Muscle of back (tissue), 3 donors: ENCODE measurements at regions not wholly inside any gene's neighbourhood (a gene's known extent, or its start where the extent isn't known, plus 50 kb on each side); places are given as distances from the start of the nearest gene placed in this dataset.

Experiments
- DNase-seq, 3 donors: peaks; one replicate each; pipeline versions ENCODE4 v3.0.0 to v3.0.0-alpha.2; 2013

DNA sequence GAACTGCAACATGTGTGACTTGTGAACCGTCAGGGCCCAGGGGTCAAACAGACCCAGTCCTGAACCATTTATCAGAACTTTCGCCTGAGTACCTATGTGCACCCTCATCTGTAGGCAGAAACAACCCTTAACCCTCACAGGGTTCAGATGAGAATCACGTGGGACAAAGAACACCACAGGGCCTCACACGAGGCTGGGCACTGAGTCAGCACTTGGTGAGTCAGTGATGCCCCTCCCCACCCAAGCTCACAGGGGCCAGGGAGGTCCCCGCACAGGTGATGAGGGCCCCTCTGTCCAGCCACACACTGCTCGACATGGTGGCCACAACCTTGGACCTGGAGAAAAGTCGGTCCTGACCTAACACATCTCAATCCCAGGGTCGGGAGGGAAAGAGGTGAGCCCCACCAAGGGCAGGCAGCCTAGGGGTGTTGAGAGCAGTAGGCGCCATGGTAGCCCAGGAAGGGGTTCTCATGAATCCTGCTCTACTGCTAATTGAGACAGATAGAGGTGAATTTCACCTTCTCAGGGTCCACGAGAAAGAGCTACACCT, 176.4 kb downstream of the SHANK2 start:
- no peak for DNase-seq

DNA sequence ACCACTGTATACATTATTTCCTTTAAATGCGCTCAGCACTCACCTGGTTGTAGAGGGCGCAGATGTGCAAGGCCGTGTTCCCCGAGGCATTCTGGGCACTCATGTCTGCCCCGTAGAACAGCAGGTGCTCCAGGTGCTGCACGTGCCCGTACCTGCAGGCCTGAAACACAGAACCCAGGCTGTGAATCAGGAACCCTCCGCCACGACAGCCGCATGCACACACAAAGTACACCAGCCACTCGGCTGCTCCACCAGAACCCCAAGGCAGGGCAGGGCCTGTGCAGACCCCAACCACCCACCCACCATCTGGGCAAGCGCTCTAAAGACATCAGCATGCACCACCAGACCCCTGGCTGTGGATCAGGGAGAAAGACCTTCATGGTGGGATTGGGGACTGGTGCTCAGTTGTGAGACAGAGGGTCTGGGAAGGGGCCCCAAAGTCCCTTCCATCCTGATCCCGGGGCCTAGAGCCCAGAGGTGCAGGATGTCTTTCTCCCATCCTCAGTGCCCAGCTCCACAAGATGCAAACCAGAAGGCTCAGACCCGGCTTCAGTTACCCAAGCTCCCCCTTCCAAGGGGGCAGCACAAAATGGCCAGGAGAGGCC, 177.2 kb downstream of the SHANK2 start:
- DNase-seq: no peak

- no peak for DNase-seq
Observed at GRCh38 chr11:71071736-71072509, 180.5 kb downstream of the SHANK2 start.

- DNase-seq: peak in 2 of 3 donors; percentile 6 to 36
Observed at GRCh38 chr11:71070490-71071453, 181.6 kb downstream of the SHANK2 start.

GRCh38 chr11:71068963-71069362, 183.4 kb downstream of the SHANK2 start:
- DNase-seq: no peak

DNA sequence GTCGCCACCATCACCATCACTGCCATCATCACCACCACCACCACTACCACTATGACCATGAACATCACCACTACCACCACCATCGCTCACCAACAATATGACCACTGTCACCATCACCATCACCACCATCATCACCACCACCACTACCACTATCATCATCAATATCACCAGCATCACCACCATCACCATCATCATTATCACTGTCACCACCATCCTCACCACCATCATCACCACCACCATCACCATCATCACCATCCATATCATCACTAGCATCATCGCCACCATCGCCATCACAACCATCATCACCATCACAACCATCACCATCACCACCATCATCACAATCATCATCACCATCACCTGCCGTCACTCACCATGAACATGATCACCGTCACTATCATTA, 184.6 kb downstream of the SHANK2 start:
- DNase-seq: no peak

DNA sequence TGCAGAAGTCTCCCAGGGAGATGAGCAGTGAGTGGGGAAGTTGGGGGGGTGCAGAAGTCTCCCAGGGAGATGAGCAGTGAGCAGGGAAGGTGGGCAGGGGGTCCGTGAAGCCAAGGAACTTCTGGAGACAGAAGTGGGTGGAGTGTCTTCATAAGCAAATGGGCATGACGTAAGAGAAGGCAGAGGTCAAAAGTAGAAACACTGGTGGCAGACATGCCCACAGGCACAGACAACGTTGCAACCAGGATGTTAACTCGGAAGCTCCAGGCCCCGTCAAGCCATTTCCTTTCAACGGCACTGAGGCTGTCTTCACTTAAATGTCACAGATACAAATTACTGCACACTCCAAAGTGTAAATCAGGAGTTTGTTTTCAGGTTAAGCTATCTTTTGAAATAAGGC, 186.1 kb downstream of the SHANK2 start:
- DNase-seq: no peak

GRCh38 chr11:71065841-71066240, 186.5 kb downstream of the SHANK2 start:
- DNase-seq: no peak

- no peak for DNase-seq
Observed at GRCh38 chr11:71064702-71065515, 187.5 kb downstream of the SHANK2 start.

- no peak for DNase-seq
Observed at GRCh38 chr11:71064183-71064582, 188.2 kb downstream of the SHANK2 start.

DNA sequence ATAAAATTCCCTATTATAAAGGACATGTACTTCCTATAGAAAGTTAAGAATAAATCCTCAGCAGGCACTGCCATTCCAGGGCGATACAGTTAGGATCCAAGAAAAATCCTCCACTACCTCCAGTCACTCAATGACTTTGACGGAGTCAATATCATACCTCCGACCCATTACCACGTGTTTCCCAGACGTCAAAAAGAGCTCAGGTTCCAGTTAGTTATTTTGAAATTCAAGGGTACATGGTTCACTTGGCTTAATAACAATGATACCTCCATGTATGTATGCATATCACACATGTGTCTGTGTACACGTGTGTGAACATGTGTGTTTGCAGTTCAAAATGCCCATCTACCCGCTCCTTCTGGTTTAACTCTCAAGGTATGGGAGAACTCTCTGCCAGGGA, 189.2 kb downstream of the SHANK2 start:
- no peak for DNase-seq

DNA sequence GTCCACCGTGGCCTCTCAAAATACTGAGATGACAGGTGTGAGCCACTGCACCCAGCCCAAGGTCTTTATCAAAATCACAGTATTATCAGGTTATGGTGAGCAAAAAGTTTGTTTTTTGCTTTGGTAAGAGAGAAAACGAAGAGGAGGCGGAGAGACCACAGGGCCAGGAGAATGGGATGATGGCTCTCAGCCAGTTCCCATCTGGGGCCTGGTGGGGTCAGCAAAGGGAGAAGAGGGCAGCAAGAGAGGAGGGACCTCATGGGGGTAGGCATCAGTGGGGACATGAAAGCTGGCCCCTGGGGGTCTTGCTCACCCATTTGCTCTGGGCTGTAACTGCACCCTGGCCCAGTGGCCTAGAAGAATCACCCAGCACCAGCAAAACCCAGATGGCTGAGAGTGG, 190.2 kb downstream of the SHANK2 start:
- no peak for DNase-seq

DNA sequence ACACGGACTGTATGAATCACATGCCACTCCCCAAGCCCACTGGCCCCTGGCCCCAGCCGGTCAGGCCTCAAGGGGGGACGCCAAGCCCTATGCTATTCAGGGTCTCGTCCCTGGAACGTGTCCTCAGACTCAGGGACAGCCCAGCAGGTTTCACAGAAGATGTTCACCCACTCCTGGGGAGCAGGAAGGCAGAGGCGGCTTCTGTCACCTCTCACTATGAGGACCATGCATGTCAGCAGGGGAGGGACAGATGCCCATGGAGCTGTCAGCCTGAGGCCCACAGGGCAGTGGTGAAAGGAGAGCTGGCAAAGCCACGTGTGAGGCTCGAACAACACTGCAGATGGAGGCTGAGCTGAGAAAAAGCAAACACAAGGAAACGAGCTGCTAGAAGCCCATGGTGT, 192.0 kb downstream of the SHANK2 start:
- no peak for DNase-seq

- DNase-seq: no peak
Observed at GRCh38 chr11:71059662-71060061, 192.7 kb downstream of the SHANK2 start.

DNA sequence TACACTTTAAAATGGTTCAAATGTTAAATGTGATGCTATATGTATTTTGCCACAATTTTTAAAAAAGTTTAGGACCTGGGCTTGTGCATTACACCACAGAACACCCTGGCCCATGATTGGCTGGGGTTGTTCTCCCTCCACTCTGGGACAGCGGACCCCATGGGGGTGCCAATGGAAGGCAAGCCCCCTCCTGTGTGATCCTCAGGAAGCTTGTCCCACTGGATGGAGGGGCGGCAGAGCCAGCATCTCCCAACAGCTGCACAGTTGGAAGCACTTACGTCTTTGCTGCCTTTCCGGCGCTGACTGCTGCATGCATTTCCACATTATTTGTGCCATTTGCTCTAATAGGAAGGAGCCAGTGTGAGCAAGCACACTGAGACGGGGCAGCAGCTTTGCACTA, 196.5 kb downstream of the SHANK2 start:
- DNase-seq: no peak
